ENCODE measurements at regions not wholly inside any gene's neighbourhood (a gene's known extent, or its start where the extent isn't known, plus 50 kb on each side); places are given as distances from the start of the nearest gene placed in this dataset.

GRCh38 chr6:43845646-43846045, 75.6 kb downstream of the VEGFA start:
- TF ChIP-seq CTCF (IDR thresholded peaks at IDR 0.05) (no peak), EZH2 (IDR thresholded peaks at IDR 0.05; ENCODE audit: borderline replicate concordance, insufficient read depth, low read depth, low read length, poor library complexity, severe bottlenecking) (no peak)

Data from B cell (primary cell).